RWPE2 (cell line): ENCODE measurements at regions not wholly inside any gene's neighbourhood (a gene's known extent, or its start where the extent isn't known, plus 50 kb on each side); places are given as distances from the start of the nearest gene placed in this dataset.
"Not testable (repeated sequence)": the region's sequence is repeated elsewhere in the genome, so short reads cannot be mapped to it uniquely, and the experiment has no call there.

ENCODE experiments used
- ATAC-seq: fragments of 200-7000 bp; cut with Tn5 transposase; 3 replicates; pipeline ENCODE4 v1.9.1; 2021; ENCODE audit warnings: low read depth
- DNase-seq: peaks from one replicate; pipeline ENCODE4 v3.0.0-alpha.2; 2020; ENCODE audit warnings: low spot score
- H3K27ac ChIP-seq: fragments of 450-650 bp; 2 replicates; pipeline ENCODE4 v1.5.1; 2017; ENCODE audit warnings: mild to moderate bottlenecking; ENCODE audit not compliant: poor library complexity, severe bottlenecking
- H3K27me3 ChIP-seq: fragments of 250-450 bp; sonication (Bioruptor Pico); 2 replicates; pipeline ENCODE4 v1.5.1; 2021; ENCODE audit warnings: mild to moderate bottlenecking, moderate library complexity; ENCODE audit not compliant: insufficient read depth, poor library complexity, severe bottlenecking
- H3K36me3 ChIP-seq: fragments of 250-450 bp; sonication (Bioruptor Pico); 2 replicates; pipeline ENCODE4 v1.5.1; 2020; ENCODE audit warnings: low read depth, mild to moderate bottlenecking, moderate library complexity
- H3K4me1 ChIP-seq: fragments of 250-450 bp; sonication (Bioruptor Pico); 2 replicates; pipeline ENCODE4 v1.5.1; 2021; ENCODE audit warnings: mild to moderate bottlenecking, moderate library complexity; ENCODE audit not compliant: insufficient read depth, poor library complexity, severe bottlenecking
- H3K4me3 ChIP-seq: fragments of 250-450 bp; sonication (Bioruptor Pico); 2 replicates; pipeline ENCODE4 v1.5.1; 2021; ENCODE audit warnings: mild to moderate bottlenecking, moderate library complexity; ENCODE audit not compliant: severe bottlenecking
- H3K9me3 ChIP-seq: fragments of 250-450 bp; sonication (Bioruptor Pico); 2 replicates; pipeline ENCODE4 v1.5.1; 2021; ENCODE audit warnings: mild to moderate bottlenecking, moderate library complexity; ENCODE audit not compliant: severe bottlenecking
- TF ChIP-seq, protein P1 (sequence below): fragments of 450-650 bp; IDR thresholded peaks from one replicate; pipeline ENCODE4 v1.5.1; 2017; ENCODE audit warnings: mild to moderate bottlenecking, moderate library complexity; ENCODE audit not compliant: poor library complexity, severe bottlenecking

DNA sequence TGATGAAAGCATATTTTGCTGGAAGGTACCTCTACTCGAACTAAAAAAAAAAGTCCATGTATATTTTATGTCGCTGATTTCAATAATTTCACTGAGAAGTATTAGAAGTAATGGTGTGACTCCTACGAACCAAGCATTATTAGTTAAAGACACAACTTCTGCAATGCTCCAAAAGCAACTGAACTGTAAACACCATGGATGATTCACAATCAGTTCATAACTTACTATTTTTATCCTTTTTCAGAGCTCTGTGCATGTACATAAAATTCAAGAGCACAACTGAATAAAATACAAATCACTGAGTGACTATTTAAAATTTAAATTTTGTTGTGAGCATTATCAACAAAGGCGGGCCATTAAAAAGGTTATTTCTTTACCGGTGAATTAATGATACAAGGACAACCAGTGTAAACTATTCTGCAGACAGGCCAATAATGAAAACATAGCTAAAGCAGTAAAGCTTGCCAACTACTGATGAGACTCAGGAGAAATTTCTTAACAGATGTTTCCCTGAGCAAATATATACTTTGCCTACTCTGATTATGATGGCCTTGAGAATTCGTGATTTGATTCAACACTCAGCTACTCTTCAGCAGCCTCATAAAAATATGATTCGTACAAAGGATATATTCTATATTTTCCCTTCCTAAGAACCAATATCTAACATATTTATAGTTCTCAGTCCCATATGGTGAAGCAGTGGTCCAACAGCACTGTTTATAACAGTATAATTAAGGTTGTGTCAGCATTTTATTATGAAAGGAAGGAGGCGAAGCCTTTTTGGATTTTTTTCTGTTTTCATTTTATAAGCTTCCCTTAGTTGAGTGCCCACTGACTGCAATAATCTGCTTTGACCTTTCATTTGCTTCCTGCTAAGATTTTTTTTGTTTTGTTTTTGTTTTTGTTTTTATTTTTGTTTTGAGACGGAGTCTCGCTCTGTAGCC, 62.8 kb upstream of the NEIL3 start:
- Histone ChIP-seq H3K36me3 (no peaks in the 10 kb centered on the region), H3K27me3 (no peaks in the 10 kb centered on the region), H3K4me3 (no peak overlapping the region), H3K9me3 (no peaks in the 10 kb centered on the region), H3K27ac (no peak overlapping the region), H3K4me1 (no peaks in the 10 kb centered on the region)
- DNase-seq (no peak), ATAC-seq (no peak)
- TF ChIP-seq, protein P1, sequence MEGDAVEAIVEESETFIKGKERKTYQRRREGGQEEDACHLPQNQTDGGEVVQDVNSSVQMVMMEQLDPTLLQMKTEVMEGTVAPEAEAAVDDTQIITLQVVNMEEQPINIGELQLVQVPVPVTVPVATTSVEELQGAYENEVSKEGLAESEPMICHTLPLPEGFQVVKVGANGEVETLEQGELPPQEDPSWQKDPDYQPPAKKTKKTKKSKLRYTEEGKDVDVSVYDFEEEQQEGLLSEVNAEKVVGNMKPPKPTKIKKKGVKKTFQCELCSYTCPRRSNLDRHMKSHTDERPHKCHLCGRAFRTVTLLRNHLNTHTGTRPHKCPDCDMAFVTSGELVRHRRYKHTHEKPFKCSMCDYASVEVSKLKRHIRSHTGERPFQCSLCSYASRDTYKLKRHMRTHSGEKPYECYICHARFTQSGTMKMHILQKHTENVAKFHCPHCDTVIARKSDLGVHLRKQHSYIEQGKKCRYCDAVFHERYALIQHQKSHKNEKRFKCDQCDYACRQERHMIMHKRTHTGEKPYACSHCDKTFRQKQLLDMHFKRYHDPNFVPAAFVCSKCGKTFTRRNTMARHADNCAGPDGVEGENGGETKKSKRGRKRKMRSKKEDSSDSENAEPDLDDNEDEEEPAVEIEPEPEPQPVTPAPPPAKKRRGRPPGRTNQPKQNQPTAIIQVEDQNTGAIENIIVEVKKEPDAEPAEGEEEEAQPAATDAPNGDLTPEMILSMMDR = no peak

DNA sequence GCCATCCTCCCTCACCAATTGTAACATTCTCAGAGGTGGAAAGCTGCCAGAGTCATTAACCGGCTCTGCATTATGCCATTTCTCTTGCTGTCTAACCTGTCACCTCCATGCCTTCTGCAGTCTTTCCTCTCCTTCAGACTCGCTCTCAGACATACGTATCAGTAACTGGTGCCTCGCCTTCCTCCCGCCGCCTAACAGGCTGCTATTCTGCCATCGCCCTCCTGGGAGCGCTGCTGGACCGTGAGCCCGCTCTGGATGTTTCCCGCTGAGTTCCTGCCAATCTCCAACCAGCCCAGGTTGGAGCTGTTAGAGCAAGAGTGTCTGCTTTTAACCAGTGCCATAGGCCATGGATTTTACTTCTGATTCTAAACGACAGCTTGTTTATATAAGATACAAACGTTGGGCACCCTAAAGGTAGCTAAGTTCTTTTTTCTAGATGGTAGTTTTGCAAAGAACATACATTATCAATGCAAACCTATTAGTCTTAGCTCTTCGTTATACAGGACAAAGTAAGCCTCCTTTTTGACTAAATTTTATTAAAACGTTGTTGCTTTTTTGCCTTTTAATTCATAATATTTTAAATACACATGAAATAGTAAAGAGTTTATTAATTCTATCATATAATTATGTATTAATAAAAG, 59.5 kb upstream of the NEIL3 start:
- no peaks in the 10 kb centered on the region for H3K27me3 ChIP-seq
- no peaks in the 10 kb centered on the region for H3K36me3 ChIP-seq
- TF ChIP-seq, protein P1 = peak; percentile 88
- no peak overlapping the region for H3K27ac ChIP-seq
- H3K4me1 ChIP-seq = no peaks in the 10 kb centered on the region
- ATAC-seq (peak; percentile 77), DNase-seq (no peak)
- H3K9me3 ChIP-seq = no peaks in the 10 kb centered on the region
- no peak overlapping the region for H3K4me3 ChIP-seq

DNA sequence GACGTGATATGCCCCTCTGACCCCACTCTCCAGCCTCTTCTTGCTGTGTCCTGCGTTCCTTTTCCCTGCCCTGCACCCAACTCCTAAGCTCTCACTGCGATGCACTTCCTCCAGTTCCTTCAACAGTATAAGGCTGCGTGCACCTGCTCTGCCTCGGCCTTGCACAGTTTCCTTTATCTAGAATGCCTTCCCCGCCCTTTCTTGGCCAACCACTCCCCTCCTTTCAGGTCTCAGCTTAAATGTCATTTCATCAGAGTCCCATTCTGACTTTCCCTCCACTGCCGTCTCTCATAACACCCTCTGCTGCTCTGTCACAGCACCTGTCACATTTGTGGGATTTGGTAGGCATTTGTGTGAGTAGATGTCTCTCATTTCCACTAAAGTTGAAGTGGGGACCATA, 58.4 kb upstream of the NEIL3 start:
- Histone ChIP-seq H3K4me3 (no peak overlapping the region), H3K27ac (no peak overlapping the region), H3K9me3 (no peaks in the 10 kb centered on the region), H3K4me1 (no peaks in the 10 kb centered on the region), H3K27me3 (no peaks in the 10 kb centered on the region), H3K36me3 (no peaks in the 10 kb centered on the region)
- DNase-seq (no peak), ATAC-seq (no peak)
- TF ChIP-seq, protein P1 = no peak

DNA sequence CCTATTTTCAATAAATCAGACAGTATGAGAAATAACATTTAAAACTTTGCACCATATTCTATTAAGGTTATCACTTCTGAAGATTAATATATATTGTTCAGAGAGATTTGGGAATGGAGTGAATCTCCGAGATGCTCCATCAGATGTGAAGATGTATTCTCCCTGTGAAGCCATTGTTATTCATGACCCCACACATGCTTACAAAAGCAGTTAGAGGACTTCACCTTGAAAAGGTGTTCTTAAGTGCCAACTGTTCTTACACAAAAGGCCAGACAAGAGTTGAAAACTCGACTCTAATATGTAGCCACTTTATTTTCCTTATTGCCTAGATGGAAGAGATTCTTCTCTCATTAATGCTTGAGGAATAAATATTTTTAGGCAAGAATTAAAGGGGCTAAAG, 54.3 kb upstream of the NEIL3 start:
- Histone ChIP-seq H3K36me3 (no peaks in the 10 kb centered on the region), H3K27me3 (no peaks in the 10 kb centered on the region), H3K27ac (no peak overlapping the region), H3K9me3 (no peaks in the 10 kb centered on the region), H3K4me3 (no peak overlapping the region), H3K4me1 (no peaks in the 10 kb centered on the region)
- DNase-seq (no peak), ATAC-seq (no peak)
- TF ChIP-seq, protein P1 = no peak

DNA sequence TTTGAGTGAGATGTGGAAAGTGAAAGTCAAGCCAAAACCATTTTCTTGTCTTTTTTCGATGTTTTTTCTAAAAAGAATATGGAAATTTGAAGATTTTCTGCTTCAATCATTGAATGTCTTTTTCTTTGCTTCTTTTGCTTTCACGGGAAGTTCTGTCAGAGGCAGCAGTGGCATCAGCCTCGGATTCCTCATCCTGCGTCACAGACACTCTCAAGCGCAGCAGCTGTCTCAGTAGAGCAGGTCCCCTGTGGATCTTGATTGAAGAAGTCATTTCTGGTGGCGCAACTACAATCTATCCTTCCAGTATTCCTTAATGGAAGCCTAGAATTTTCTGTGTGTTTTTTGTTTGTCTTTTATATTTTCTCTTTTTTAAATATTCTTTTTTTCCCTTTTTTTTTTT, 52.7 kb upstream of the NEIL3 start:
- H3K27ac ChIP-seq = no peak overlapping the region
- no peak for DNase-seq
- H3K4me1 ChIP-seq = no peaks in the 10 kb centered on the region
- H3K9me3 ChIP-seq = no peaks in the 10 kb centered on the region
- TF ChIP-seq, protein P1 = no peak
- H3K36me3 ChIP-seq = no peaks in the 10 kb centered on the region
- no peak overlapping the region for H3K4me3 ChIP-seq
- no peak for ATAC-seq
- H3K27me3 ChIP-seq = no peaks in the 10 kb centered on the region

DNA sequence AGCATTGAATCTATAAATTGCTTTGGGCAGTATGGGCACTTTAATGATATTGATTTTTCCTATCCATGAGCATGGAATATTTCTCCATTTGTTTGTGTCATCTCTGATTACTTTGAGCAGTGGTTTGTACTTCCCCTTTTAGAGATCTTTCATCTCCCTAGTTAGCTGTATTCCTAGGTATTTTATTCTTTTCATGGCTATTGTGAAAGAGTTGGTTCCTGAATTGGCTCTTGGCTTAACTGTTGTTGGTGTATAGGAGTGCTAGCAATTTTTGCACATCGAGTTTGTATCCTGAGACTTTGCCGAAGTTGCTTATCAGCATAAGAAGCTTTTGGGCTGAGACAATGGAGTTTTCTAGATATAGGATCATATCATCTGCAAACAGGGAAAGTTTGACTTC, 50.2 kb upstream of the NEIL3 start:
- not testable (repeated sequence) for H3K27ac ChIP-seq, H3K4me1 ChIP-seq, H3K9me3 ChIP-seq, H3K4me3 ChIP-seq, H3K27me3 ChIP-seq, ATAC-seq, DNase-seq, H3K36me3 ChIP-seq
